ENCODE measurements at regions not wholly inside any gene's neighbourhood (a gene's known extent, or its start where the extent isn't known, plus 50 kb on each side); places are given as distances from the start of the nearest gene placed in this dataset.

DNA sequence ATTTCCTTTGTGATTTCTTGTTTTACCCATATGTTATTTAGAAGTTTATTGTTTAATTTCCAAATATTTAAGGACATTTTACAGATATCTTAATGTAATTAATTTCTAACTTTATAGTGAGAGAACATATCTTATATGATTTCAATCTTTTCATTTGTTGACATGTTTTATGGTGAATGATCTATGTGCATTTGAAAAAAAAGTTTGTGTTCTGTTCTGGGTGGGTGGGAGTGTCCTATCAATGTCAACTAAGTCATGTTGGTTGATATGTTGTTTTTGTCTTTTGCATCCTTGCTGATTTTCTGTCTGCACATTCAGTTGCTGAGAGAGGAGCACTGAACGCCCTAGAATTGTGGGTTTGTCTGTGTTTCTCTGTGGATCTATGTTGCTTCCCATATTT is 50.3 kb upstream of the CBFA2T3 start:
- no peak for DNase-seq

DNA sequence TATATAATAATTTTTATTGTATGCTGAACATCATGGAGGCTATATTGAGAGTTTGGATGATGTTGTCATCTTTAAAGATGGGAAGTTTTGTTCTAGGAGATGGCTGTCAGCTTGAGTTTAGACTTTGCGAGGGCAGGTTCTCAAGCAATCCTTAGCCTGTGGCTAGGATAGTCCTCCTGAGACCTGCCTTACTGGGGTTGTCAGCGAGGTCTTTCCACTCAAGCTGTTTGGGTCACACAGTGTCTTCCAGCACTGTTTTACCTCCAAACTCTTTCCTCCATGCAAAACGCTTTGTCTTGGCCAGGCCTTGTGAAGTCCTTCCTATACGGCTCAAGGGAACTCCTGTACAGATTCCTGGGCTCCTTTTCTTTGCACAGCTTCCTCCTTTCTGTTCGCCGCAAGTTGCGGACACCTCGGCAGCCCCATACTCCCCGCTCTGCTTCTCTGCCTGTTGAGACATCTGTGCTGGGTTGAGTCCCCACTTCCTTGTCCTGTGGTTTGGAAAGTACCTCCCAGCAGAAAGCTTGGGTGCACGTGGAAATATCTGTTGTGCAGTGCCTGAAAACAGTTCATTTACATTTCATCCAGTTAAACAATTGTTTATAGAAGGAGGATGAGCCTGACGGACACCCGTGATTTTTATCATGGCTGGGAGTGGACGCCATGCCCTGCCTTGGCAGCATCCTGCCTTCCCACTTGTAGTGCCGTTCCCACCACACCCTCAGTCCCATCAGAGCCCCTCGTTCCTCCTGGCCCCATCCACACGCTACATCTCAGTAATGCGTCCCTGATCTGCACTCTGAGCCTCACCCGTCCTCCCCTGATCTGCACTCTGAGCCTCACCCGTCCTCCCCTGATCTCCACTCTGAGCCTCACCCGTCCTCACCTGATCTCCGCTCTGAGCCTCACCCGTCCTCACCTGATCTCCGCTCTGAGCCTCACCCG is 55.0 kb upstream of the CBFA2T3 start:
- peak; percentile 33 for DNase-seq

- no peak for DNase-seq
Measured at GRCh38 chr16:89033304-89033703, 56.3 kb upstream of the CBFA2T3 start.

- no peak for DNase-seq
Measured at GRCh38 chr16:89033796-89034572, 57.0 kb upstream of the CBFA2T3 start.

- DNase-seq: no peak
Measured at GRCh38 chr16:89034573-89034961, 57.6 kb upstream of the CBFA2T3 start.

DNA sequence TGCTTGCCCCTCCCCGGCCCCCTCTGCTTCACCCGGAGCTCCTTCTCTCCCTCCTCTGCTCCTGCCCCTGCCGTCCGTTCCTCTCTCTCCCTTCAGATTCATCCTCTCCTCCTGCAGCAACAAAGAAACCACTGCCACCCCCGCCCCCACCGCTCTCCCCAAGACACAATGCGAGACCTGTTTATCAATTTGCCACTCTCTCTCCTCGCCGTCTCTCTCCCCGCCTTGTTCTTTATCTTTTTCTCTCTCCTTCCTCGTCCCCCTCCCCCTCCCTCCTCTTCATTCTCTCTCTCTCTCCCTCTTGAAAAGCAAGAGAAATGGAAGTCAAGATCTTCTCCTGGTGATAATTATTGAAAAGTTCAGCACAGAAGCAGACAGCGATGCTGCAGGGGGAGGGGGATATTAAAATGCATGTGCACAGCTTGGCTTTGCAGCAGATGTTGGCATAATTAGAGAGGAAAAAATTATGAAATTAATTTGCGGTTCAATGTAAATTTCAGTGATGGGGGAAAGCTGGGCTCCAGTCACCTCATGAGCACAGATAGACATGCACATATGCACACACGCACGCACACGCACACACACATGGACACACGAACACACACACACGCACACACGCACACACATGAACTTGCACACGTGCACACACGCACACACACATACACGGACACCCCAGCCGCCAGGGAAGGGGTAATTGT is 58.1 kb upstream of the CBFA2T3 start:
- no peak for DNase-seq

- DNase-seq: no peak
Measured at GRCh38 chr16:89035669-89036570, 57.7 kb upstream of the ACSF3 start.

GRCh38 chr16:89036776-89037175 is 56.9 kb upstream of the ACSF3 start:
- no peak for DNase-seq

- no peak for DNase-seq
Measured at GRCh38 chr16:89037261-89038152, 56.1 kb upstream of the ACSF3 start.

- DNase-seq: no peak
Measured at GRCh38 chr16:89038221-89038721, 55.4 kb upstream of the ACSF3 start.

- DNase-seq: no peak
Measured at GRCh38 chr16:89038811-89039735, 54.6 kb upstream of the ACSF3 start.

- no peak for DNase-seq
Measured at GRCh38 chr16:89039756-89040155, 53.9 kb upstream of the ACSF3 start.

GRCh38 chr16:89040391-89040790 is 53.3 kb upstream of the ACSF3 start:
- no peak for DNase-seq

DNA sequence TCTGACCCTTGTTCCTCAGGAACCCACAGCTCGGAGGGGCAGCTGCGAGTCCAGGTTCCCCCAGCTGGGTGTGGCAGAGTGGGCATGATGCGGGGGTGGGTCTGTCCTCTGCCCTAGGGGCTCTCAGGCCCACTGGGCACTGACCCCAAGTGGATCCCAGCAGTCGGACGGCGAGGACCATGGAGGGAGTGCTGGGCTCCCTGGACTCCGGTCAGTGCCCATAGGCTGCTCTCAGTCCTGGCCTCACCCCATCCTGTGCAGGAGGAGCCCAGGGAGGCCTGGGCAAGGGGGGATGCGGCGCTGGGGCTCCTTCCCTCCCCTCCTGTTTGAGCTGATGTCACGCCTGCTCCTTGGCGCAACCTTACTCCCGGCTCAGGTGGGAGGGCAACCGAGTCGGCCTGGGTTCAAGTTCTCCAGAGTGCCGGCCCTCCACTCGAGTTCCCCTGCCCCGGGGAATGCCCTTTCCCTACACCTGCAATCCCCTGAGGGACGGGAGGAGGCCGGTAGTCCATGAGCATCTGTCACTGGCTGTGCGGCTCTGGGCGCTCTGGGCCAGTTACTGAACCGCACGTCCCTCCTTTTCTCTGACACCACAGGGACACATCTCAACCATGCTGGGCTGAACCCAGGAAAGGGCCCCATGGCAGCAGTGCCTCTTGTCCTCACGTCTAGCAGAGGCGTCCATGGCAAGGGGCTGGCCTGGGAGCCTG is 52.6 kb upstream of the ACSF3 start:
- no peak for DNase-seq

- no peak for DNase-seq
Measured at GRCh38 chr16:89041571-89042481, 51.8 kb upstream of the ACSF3 start.

GRCh38 chr16:89042711-89043551 is 50.7 kb upstream of the ACSF3 start:
- DNase-seq: no peak
